NOMO-1 treated with dmso at 0.1 percent for 144 hours (cell line): ENCODE measurements at regions not wholly inside any gene's neighbourhood (a gene's known extent, or its start where the extent isn't known, plus 50 kb on each side); places are given as distances from the start of the nearest gene placed in this dataset.
"Not testable (repeated sequence)": the region's sequence is repeated elsewhere in the genome, so short reads cannot be mapped to it uniquely, and the experiment has no call there.

Experiments
- DNase-seq: peaks from one replicate; lab custom pipeline; 2025; ENCODE audit not compliant: unreplicated experiment; lab: John Stamatoyannopoulos, UW

GRCh38 chr16:21422824-21423223, 144.7 kb upstream of the CRYM start:
- not testable (repeated sequence) for DNase-seq

DNA sequence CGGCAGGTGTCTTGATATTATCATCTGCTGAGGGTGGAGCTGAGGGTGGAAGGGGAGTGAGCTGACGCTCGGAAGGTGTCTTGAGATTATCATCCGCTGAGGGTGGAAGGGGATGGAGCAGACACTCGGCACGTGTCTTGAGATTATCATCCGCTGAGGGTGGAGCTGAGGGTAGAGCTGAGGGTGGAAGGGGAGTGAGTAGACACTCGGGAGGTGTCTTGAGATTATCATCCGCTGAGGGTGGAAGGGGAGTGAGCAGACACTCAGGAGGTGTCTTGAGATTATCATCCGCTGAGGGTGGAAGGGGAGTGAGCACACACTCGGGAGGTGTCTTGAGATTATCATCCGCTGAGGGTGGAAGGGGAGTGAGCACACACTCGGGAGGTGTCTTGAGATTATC, 126.6 kb upstream of the CRYM start:
- DNase-seq: not testable (repeated sequence)

GRCh38 chr16:21397866-21398265, 119.8 kb upstream of the CRYM start:
- not testable (repeated sequence) for DNase-seq

- not testable (repeated sequence) for DNase-seq
These were observed 118.5 kb upstream of the CRYM start for GRCh38 chr16:21396545-21396944.

DNA sequence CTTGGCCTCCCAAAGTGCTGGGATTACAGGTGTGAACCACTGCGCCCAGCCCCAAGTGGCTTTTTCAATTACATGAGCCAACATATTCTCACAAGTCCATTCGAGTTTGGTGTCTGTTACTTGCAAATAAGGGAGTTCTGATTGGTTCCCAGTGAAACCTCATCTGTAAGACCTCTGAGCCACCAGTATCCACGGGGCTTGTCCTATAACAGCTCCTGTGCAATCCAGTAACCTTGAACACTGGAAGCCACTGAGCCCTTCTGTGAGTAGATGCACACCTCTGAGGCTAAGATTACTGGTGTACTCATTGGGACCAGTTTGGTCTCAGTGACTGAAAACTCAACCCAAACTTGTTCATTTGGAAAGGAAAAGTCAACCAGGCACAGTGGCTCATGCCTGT, 112.5 kb upstream of the CRYM start:
- DNase-seq: not testable (repeated sequence)

DNA sequence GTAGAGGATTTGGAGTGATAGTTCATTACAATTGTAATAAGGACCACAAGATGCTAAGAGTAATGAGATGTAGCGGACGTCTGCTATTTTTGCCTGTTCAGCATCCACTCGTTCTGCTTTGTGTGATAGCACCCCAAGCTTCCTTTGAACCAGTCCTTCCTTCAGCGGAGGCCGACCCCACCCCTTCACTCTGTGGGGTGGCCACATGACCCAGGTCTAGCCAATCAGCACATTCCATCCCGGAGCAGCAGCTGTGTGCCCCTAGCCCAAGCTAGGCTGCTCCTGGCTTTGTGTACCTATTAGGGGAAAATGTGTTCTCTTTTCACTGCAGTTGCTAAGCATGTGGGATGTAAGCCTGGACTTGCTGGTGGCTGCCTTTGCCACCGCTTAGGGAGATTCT, 111.8 kb upstream of the CRYM start:
- not testable (repeated sequence) for DNase-seq

- not testable (repeated sequence) for DNase-seq
These were observed 109.7 kb upstream of the CRYM start for GRCh38 chr16:21387757-21388156.

DNA sequence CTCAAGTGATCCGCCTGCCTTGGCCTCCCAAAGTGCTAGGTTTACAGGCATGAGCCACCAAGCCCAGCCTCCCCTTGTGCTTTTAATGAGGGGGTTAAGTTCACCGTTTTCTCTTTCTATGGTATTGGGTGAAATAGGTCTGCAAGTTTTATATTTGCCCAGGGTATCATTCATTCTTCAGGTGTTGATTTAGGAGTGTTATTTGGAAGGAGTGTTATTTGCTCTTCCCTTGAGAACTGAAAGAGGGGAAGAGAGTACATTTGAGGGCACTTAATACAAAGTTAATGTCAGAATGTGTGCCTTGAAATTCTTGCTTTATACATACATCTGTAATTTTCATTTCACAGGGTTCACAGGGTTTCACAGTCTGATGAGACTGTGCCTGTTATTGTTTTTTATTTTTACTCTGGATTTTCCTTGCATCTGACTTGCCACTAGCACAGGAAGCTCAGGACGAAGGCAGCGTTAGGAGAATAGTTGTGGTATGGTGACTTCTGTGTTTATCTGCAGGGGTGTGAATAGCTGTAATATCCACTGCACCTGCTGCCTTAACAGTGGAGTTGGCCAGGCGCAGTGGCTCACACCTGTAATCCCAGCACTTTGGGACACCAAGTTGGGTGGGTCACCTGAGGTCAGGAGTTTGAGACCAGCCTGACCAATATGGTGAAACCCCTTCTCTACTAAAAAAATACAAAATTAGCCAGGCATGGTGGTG, 108.3 kb upstream of the CRYM start:
- not testable (repeated sequence) for DNase-seq

- DNase-seq: not testable (repeated sequence)
These were observed 105.6 kb upstream of the CRYM start for GRCh38 chr16:21383682-21384081.

DNA sequence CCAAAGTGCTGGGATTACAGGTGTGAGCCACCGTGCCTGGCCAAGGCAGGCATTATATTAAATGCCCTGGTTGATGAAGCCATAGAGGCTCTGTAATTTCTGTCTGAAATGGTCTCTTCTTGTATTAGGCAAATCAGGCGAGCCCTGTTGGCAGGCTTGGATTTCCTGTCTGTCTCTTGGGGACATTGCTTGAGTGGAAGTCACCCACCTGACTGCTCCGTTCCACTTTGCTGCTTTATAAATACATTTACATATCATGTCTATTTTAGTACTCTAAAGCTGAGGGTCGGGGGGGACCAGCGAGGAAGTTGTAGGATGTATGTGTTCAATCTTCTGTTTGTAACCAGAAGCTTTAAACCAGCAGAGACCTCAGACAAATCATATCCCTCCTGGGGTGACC, 101.6 kb upstream of the CRYM start:
- not testable (repeated sequence) for DNase-seq

DNA sequence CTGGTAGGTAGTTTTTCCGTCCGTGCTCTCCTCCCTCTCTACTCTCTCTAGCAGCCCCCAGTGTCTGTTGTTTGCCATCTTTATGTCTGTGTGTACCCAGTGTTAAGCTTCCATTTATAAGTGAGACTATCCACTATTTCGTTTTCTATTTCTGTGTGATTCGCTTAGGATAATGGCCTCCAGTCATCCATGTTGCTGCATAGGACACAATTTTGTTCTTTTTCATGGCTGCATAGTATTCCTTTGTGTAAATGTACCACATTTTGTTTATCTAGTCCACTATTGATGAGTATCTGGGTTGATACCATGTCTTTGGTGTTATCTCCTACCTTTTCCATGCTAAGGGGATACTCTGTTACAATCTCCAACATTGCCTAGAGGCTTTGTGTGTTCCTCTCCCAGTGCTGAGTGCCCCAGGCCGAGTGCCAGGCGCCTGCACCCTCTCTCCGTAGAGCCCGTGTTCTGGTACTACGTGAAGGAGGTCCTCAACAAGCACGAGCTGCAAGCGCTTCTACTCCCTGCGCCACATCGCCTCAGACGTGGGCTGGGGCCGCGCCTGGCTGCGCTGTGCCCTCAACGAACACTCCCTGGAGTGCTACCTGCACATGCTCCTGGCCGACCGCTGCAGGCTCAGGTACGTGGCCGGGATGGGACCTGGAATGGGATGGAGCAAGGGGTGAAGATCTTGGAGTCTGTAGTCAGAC, 98.3 kb upstream of the CRYM start:
- not testable (repeated sequence) for DNase-seq

- not testable (repeated sequence) for DNase-seq
These were observed 97.2 kb upstream of the CRYM start for GRCh38 chr16:21375334-21375733.

DNA sequence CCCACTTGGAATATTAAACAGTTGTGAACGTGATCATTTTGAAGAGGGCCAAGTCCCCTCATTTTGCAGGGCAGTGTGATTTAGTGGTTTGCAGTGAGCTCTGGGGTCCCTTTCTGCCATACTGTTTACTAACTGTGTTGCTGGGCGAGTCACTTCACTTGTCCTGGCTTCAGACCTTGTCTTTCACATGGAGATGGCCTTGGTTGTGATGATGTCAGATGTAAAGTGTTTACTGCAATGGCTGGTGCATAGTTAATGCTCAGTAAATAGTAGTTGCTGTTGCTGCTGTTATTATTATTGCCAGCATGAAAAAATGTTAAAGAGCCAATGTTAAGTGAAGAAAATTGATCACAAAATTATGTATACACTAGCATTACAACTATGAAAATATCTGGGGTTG, 95.4 kb upstream of the CRYM start:
- not testable (repeated sequence) for DNase-seq

GRCh38 chr16:21372862-21373261, 94.8 kb upstream of the CRYM start:
- DNase-seq: not testable (repeated sequence)

DNA sequence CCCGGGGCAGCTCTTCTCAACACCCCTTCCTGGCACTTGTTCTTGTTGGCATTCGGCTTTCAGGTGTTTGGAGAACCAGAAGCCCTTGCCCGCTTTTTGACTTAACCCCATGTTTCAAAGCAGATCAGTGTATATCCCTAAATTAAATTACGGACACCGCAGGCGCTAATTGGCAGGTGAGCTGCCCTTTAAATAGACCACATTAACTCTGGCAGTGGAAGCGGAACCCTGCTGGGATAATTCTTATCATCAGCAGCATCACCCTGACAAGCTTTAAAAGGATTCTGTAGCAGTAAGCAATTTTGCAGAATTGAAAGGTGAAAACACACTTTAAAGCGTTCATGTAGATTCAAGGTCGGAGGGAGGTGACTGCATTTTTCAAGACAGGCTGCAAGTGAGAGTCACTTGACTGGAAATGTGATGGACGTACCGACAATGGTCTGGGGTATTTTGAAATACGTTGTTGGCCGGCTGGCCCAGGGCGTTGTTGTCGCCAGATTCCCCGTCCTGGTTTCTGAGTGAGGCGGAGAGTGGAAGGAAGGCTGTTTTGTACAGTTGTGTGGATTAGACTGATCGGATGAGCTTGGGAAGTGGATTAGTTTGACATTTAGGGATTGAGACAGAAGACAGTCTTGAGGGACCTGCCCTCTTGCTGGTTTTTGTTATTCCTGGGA, 94.2 kb upstream of the CRYM start:
- not testable (repeated sequence) for DNase-seq

DNA sequence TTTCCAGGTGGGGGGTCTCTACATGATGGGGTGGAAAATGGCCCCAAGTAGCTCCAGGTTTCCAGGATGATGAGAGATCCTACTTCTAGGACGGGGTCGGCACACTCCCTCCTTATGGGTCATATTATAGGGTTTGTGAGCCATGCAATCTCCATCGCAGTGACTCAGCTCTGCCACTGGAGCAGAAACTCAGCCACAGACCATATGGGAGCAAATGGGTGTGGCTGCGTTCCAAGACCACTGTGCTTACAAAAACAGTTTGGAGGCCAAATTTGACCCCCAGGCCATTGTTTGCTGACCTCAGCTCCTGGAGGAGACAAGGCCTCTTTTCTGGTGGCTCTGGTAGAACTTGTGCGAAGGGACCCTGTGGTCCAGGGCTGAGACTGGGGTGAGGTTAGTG, 92.7 kb upstream of the CRYM start:
- not testable (repeated sequence) for DNase-seq

- DNase-seq: not testable (repeated sequence)
These were observed 91.2 kb upstream of the CRYM start for GRCh38 chr16:21368973-21369942.

GRCh38 chr16:21367733-21368421, 89.8 kb upstream of the CRYM start:
- not testable (repeated sequence) for DNase-seq

DNA sequence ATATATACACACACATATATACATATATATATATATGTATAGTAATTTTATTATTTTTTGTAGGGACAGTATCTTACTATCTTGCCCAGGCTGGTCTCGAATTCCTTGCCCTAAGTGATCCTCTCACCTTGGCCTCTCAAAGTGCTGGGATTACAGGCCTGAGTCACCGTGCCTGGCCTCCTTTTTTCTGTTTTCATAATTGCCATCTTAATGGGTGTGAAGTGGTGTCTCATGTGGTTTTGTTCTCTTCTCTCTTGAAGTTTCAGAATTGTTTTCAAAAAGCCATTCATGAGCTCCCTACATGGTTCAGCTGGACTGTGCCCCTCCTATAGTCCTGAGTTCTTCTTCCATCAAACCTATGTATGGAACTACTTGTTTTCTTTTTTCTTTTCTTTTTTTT, 88.9 kb upstream of the CRYM start:
- not testable (repeated sequence) for DNase-seq

DNA sequence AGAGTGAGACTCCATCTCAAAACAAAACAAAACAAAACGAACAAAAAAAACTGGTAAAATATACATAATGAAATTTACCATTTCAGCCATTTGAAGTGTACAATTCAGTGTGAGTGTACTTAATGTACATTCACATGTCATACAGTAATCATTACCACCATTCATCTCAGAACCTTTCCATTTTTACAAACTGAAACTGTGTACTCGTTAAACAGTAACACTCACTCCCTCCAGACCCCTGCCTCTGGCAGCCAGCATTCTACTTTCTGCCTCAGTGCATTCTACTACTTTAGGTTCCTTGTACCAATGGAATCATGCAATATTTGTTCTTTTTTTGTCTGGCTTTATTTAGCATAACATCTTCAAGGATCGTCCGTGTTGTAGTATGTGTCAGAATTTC, 87.5 kb upstream of the CRYM start:
- not testable (repeated sequence) for DNase-seq
